NCI-H460 (cell line): ENCODE measurements at regions not wholly inside any gene's neighbourhood (a gene's known extent, or its start where the extent isn't known, plus 50 kb on each side); places are given as distances from the start of the nearest gene placed in this dataset.

ENCODE experiments used
- DNase-seq: peaks from one replicate; pipeline ENCODE4 v3.0.0-alpha.2; 2016; ENCODE audit warnings: low read depth; ENCODE audit errors: extremely low read depth

- no peak for DNase-seq
Observed at GRCh38 chr9:119114681-119115080, 254.6 kb downstream of the BRINP1 start.
